ENCODE measurements at regions not wholly inside any gene's neighbourhood (a gene's known extent, or its start where the extent isn't known, plus 50 kb on each side); places are given as distances from the start of the nearest gene placed in this dataset.

DNA sequence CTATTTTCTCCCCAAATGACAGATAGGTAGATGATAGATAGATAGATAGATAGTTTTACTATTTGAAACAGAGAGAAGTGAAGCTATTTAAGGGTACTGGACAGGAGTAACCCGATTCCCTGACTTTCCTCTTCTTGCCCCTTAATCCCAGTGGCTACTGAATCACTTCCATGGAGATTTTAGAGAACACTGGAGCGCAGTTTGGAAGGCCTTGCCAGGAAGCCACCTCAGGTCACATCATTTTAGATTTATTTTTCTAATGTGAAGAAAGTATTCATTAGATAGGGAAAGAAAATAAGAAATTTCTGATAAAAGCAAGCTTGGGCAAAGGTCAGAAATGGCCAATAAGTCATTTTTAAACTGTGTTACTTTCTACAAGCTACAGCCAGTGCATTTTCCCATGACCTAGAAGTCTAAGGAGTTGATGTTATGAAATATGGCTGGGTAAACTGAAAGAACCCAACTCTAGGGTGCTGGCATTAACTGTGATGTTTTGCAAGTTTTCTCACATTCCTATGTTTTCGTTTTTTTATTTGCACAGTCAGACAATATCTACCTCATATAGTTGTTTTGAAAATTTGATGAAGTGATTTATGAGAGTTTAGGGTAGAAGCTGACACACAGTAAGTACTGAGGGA, 544.7 kb upstream of the PTGER4 start:
- no peaks in the 10 kb centered on the region for H3K79me2 ChIP-seq (ENCODE audit: insufficient read depth, low read length)
- Mint-ChIP-seq H3K4me1 (no peaks in the 10 kb centered on the region), H3K27me3 (ENCODE audit: low read depth) (no peaks in the 10 kb centered on the region), H3K36me3 (ENCODE audit: insufficient read depth in 1 of 3, low read depth in 3 of 3) (peaks cover 0 to 17% (median 2%) of the 10 kb centered on the region in 3 experiments; a peak in 2 of 7 replicates), H3K9me3 (peaks cover 13 to 17% of the 10 kb centered on the region in 2 experiments), H3K4me3 (no peak overlapping the region), H3K27ac (no peak overlapping the region)
- H3K4me1 ChIP-seq (ENCODE audit: insufficient read depth, low read length): no peaks in the 10 kb centered on the region
- no peak overlapping the region for H3K4ac ChIP-seq (ENCODE audit: low read depth, low read length)
- H3T11ph ChIP-seq (ENCODE audit: low read length): no peak overlapping the region
- H2BK120ac ChIP-seq (ENCODE audit: low read depth, low read length, poor library complexity, severe bottlenecking): no peak overlapping the region
- no peak overlapping the region for H2BK12ac ChIP-seq (ENCODE audit: insufficient read length, low read depth, low read length)
- no peak overlapping the region for H2BK15ac ChIP-seq (ENCODE audit: low read depth, low read length)
- no peaks in the 10 kb centered on the region for H4K20me1 ChIP-seq (ENCODE audit: control insufficient read depth, insufficient read depth, insufficient read length)
- H3K23me2 ChIP-seq (ENCODE audit: insufficient read length, low read depth, low read length, poor library complexity, severe bottlenecking): no peaks in the 10 kb centered on the region
- no peaks in the 10 kb centered on the region for H3K79me1 ChIP-seq (ENCODE audit: insufficient read depth, low read depth, low read length, poor library complexity, severe bottlenecking)
- no peak overlapping the region for H3K56ac ChIP-seq (ENCODE audit: insufficient read length, low read depth, low read length)
- no peak overlapping the region for H2AK5ac ChIP-seq (ENCODE audit: insufficient read length, low read length)
- TF ChIP-seq, protein P1, sequence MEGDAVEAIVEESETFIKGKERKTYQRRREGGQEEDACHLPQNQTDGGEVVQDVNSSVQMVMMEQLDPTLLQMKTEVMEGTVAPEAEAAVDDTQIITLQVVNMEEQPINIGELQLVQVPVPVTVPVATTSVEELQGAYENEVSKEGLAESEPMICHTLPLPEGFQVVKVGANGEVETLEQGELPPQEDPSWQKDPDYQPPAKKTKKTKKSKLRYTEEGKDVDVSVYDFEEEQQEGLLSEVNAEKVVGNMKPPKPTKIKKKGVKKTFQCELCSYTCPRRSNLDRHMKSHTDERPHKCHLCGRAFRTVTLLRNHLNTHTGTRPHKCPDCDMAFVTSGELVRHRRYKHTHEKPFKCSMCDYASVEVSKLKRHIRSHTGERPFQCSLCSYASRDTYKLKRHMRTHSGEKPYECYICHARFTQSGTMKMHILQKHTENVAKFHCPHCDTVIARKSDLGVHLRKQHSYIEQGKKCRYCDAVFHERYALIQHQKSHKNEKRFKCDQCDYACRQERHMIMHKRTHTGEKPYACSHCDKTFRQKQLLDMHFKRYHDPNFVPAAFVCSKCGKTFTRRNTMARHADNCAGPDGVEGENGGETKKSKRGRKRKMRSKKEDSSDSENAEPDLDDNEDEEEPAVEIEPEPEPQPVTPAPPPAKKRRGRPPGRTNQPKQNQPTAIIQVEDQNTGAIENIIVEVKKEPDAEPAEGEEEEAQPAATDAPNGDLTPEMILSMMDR (conservative IDR thresholded peaks at IDR 0.05): no peak
- DNase-seq: no peak
- H3K27ac ChIP-seq (ENCODE audit: insufficient read length, low read depth, low read length): no peak overlapping the region
- no peaks in the 10 kb centered on the region for H3K27me3 ChIP-seq (ENCODE audit: insufficient read depth, low read length)
- H3K9ac ChIP-seq (ENCODE audit: extremely low read depth, insufficient read length, low read length): no peak overlapping the region
- H3K23ac ChIP-seq (ENCODE audit: insufficient read length, low read depth, low read length): no peak overlapping the region
- no peaks in the 10 kb centered on the region for H3K9me3 ChIP-seq (ENCODE audit: control insufficient read depth, low read depth, low read length)
- H3K14ac ChIP-seq (ENCODE audit: insufficient read depth, low read length): no peak overlapping the region
- H4K5ac ChIP-seq (ENCODE audit: insufficient read length, low read depth, low read length): no peak overlapping the region
- no peak overlapping the region for H4K8ac ChIP-seq (replicated peaks; ENCODE audit: insufficient read length, low read depth, low read length)
- H3K18ac ChIP-seq (ENCODE audit: insufficient read length, low read depth, low read length): no peak overlapping the region
- no peak overlapping the region for H2AFZ ChIP-seq (ENCODE audit: low read length)
- no peak overlapping the region for H2BK5ac ChIP-seq (ENCODE audit: insufficient read length, low read length)
- no peak overlapping the region for H3K4me2 ChIP-seq (ENCODE audit: insufficient read depth, insufficient read length, low read length)
- WGBS (ENCODE audit: extremely low coverage, insufficient read length, low lambda C conversion rate): no CpG with 5 or more reads among the region's 3 CpGs
- no peak overlapping the region for H4K91ac ChIP-seq (ENCODE audit: insufficient read length, low read depth, low read length)
- H2BK20ac ChIP-seq (ENCODE audit: low read depth, low read length, poor library complexity, severe bottlenecking): no peak overlapping the region

All from H9 (cell line).